GM10266 (cell line): ENCODE measurements at regions not wholly inside any gene's neighbourhood (a gene's known extent, or its start where the extent isn't known, plus 50 kb on each side); places are given as distances from the start of the nearest gene placed in this dataset.

Experiments
- DNase-seq: peaks from one replicate; pipeline ENCODE4 v3.0.0; 2012; ENCODE audit errors: extremely low spot score
- CTCF ChIP-seq: IDR thresholded peaks from 2 replicates; pipeline ENCODE4 v1.5.1; 2012; ENCODE audit warnings: mild to moderate bottlenecking, low read depth; ENCODE audit not compliant: control insufficient read depth, insufficient read depth; ENCODE audit errors: missing control alignments

GRCh38 chr17:13292291-13292690 is 274.5 kb upstream of the ELAC2 start:
- no peak for DNase-seq
- no peak for TF ChIP-seq CTCF

DNA sequence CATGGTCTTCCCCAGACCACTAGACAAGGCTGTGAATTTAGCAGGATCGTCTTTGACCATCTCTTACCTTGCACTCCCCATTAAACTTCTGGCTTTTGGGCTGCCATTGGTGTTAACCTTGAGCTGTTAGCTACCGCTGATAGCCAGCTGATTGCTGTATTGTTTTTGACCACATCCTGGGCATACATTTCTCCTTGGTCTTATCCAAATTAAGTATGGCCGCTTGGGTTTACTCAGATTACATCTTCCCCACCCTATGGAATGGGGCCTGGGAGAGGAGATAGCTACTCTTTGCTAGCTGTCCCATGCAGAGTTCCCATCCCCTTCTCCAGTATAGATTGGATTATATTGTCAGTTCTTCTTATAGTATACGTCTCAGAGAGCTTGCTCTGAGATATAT is 270.4 kb upstream of the ELAC2 start:
- DNase-seq, result no peak
- TF ChIP-seq CTCF, result no peak

GRCh38 chr17:13287226-13287625 is 269.4 kb upstream of the ELAC2 start:
- no peak for TF ChIP-seq CTCF
- no peak for DNase-seq

GRCh38 chr17:13283606-13284005 is 265.8 kb upstream of the ELAC2 start:
- no peak for TF ChIP-seq CTCF
- DNase-seq, result no peak

- DNase-seq, result no peak
- no peak for TF ChIP-seq CTCF
These were observed 263.8 kb upstream of the ELAC2 start for GRCh38 chr17:13281626-13282025.

DNA sequence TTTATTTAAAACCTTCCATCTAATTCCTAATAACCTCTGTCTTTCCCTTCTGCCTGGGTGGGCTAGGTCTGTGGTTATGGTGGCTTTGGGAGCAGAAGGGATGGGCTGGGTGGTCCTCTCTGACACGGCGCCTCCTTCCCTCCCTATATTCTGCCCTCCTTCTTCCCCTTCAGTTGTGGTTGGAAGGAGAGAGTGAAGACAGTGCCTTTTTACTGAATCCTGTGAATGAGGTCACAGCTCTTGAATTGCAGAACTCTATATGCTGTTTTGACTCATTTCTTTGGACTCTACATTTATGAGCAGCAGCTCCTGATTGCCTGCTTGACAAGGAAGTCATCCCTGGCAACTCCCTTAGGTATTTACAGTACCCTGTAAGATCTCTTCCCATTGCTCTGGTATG is 256.0 kb upstream of the ELAC2 start:
- no peak for TF ChIP-seq CTCF
- no peak for DNase-seq

DNA sequence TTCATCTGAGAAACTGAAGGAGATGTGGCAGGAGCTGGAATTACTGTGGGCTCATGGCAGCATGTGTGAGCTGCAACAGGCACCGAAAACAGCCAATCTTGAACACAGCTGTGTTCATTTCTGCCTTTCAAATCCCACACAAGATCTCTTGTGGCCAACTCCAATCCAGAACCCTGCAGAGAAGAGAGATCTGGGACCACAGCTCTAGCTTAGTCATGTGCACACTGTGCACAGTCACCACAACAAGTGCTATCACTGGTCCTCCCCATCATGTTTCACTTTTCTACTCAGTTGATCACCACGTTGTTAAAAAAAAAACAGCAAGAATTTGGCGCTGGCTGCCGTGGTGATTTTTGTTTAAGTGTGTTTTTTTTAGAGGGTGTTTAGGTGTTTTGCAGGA is 254.5 kb upstream of the ELAC2 start:
- no peak for TF ChIP-seq CTCF
- no peak for DNase-seq
